ENCODE measurements at regions not wholly inside any gene's neighbourhood (a gene's known extent, or its start where the extent isn't known, plus 50 kb on each side); places are given as distances from the start of the nearest gene placed in this dataset.

GRCh38 chr2:105645938-105646773 is 98.6 kb upstream of the NCK2 start:
- Histone ChIP-seq H3F3A (replicated peaks; ENCODE audit: insufficient read depth) (no peaks in the 10 kb centered on the region), H3K9me2 (no peaks in the 10 kb centered on the region), H3K4me1 (ENCODE audit: control insufficient read depth in 1 of 2, insufficient read depth in 2 of 2, low read depth in 1 of 2, low read length in 1 of 2) (peaks cover 0 to 9% of the 10 kb centered on the region in 2 experiments; a peak in 2 of 4 replicates), H4K20me1 (ENCODE audit: insufficient read depth) (no peaks in the 10 kb centered on the region), H2AFZ (ENCODE audit: low read depth) (no peak overlapping the region), H3K4me2 (no peak overlapping the region), H3K4me3 (ENCODE audit: low read depth in 2 of 2, low read length in 1 of 2) (no peak overlapping the region), H3K27me3 (ENCODE audit: insufficient read depth) (no peaks in the 10 kb centered on the region), H3K36me3 (replicated peaks in 1 of 2; ENCODE audit: control insufficient read depth in 1 of 2, insufficient read depth in 2 of 2, low read length in 1 of 2) (no peaks in the 10 kb centered on the region), H3K9me3 (no peaks in the 10 kb centered on the region), H3K27ac (ENCODE audit: low read depth in 2 of 2, low read length in 1 of 2) (no peak overlapping the region), H3K9ac (no peak overlapping the region), H3K79me2 (ENCODE audit: insufficient read depth) (no peaks in the 10 kb centered on the region)
- ChIA-PET POLR2A (no interaction called here), CTCF (interaction anchor here (1.1 kb wide), 1 partner anchor 17 kb away, joined by 3 read pairs; no protein-coding TSS in a partner anchor)
- TF ChIP-seq IRF3 (IDR thresholded peaks at IDR 0.05; ENCODE audit: low read depth, low read length) (no peak), NRF1 (IDR thresholded peaks at IDR 0.05; ENCODE audit: low read depth, low read length) (no peak), MXI1 (IDR thresholded peaks at IDR 0.05; ENCODE audit: low read depth, low read length) (no peak), GATA2 (CRISPR knock-in tag; IDR thresholded peaks at IDR 0.05) (no peak), NFIC (IDR thresholded peaks at IDR 0.05; ENCODE audit: borderline replicate concordance) (no peak), USF2 (IDR thresholded peaks at IDR 0.05; ENCODE audit: borderline replicate concordance, low read depth, low read length) (no peak), ZBTB33 (IDR thresholded peaks at IDR 0.05; ENCODE audit: borderline replicate concordance, low read depth) (no peak), RAD21 (IDR thresholded peaks at IDR 0.05; ENCODE audit: low read length) (no peak), TEAD4 (IDR thresholded peaks at IDR 0.05; ENCODE audit: borderline replicate concordance, insufficient read depth) (no peak), CTCF (IDR thresholded peaks at IDR 0.05) (no peak), RXRA (IDR thresholded peaks at IDR 0.05; ENCODE audit: borderline replicate concordance, low read depth) (no peak), SMC3 (IDR thresholded peaks at IDR 0.05; ENCODE audit: low read depth, low read length) (no peak), USF1 (IDR thresholded peaks at IDR 0.05; ENCODE audit: borderline replicate concordance, low read depth) (no peak)
- no peak for DNase-seq
- 51% methylated on average over 8 of the region's 8 CpGs for WGBS (ENCODE audit: low lambda C conversion rate)

Measured in SK-N-SH (cell line).